NCI-H526 treated with DMSO at 0.1 percent for 48 hours (cell line): ENCODE measurements at regions not wholly inside any gene's neighbourhood (a gene's known extent, or its start where the extent isn't known, plus 50 kb on each side); places are given as distances from the start of the nearest gene placed in this dataset.

ENCODE experiments used
- DNase-seq: peaks from one replicate; lab custom pipeline; 2025; lab: John Stamatoyannopoulos, UW

DNA sequence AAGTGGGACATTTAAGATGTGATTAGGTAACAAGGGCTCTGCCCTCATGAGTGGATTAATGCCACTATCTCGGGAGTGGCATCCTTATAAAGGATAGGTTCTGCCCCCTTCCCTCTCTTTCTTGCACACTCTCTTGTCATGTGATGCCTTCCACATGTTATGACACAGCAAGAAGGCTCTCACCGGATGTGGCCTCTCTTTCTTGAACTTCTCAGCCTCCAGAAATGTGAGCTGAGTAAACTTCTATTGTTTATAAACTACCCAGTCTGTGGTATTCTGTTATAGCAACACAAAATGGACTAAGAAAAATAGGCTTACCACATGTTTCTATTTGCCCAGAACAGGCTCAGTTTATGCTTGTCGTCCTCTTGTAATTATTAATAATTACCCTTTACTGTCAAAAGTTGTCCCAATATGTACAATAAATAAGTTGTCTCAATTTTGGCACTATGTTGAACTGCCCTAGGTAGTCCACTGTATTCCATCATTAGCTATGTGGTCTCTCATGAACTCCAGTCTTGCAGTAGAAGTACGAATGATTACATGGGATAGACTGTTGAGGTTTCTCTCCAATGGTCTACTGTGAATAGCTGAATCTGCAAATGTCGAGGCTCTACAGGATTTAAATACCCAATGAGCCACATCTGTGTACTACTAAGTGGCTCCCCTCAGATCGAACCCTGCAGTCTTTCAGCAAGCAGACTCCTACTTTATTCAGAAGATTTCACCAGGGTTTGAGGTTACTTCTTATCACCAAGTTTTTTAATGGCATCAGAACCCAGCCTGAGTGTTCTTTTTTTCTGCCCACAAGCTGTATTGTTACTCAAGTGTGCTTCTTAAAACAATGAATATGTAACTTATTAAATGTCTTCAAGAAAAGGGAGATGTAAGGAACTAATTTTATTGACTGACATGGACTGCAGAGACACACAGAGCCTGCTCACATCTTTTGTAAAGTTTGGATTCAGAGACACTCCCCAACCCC, 102.0 kb upstream of the LEF1 start:
- DNase-seq = no peak

- DNase-seq = no peak
Measured at GRCh38 chr4:108264693-108265092, 96.0 kb upstream of the LEF1 start.

DNA sequence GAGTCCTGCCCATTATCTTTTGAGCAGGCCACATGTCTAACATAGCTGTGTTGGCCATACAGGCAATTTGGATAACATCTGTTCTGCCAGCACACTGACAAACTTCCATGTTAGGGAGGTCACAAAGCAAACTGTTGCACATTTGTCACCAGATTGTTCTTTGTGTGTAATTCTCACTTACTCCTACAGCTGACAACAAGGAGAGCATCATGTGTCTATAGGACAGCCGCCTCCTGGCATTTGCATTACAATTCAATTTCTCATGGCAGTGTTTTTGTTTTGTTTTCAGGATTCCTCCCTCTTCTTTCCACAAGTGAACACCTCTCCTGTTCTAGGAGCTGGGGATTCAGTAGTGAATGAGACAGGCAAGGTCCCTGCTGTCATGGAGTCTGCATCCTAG, 94.3 kb upstream of the LEF1 start:
- DNase-seq = no peak

DNA sequence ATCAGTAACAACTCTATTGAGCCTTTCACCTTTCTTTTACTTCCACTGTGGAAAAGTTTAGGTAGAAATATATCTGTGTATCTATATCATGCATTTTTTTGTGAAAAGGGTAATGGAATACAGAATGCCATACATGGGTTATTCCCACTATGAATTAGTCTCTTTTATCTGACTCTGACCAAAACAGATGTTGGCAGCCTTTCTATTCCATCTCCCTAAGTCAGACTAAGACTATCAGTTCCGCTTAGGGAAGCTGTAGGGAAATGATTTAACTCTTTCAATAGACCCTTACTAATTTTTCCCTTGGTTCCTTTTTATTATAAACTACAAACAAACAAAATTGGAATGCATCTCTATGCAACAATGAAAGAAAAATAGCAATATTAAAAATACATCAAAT, 92.3 kb upstream of the LEF1 start:
- DNase-seq = no peak

- DNase-seq = no peak
Measured at GRCh38 chr4:108256538-108256937, 87.8 kb upstream of the LEF1 start.

DNA sequence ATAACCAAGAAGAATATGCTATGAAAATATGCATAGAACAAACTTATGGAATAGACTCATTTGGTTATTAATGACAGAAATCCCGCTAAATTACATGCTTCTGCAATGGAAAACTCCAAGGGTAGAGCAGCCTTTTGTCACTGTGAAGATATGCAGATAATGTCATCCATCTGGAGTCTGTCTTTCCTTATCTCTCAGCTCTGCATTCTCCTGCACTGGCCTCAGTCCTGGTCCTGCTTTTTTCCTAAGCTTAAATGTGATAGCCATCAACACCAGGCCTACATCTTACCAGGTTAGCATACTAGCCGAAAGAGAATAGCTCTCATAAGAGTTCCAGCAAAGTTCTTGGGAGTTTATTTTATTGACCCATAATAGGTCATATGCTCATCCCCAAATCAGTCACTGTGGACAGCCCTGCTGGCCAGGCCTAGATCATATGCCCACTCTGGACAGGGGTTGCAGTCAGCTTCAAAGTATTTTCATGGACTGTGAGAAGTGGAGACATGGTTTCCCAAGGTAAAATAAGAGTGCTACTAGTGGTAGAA, 86.5 kb upstream of the LEF1 start:
- DNase-seq = no peak

DNA sequence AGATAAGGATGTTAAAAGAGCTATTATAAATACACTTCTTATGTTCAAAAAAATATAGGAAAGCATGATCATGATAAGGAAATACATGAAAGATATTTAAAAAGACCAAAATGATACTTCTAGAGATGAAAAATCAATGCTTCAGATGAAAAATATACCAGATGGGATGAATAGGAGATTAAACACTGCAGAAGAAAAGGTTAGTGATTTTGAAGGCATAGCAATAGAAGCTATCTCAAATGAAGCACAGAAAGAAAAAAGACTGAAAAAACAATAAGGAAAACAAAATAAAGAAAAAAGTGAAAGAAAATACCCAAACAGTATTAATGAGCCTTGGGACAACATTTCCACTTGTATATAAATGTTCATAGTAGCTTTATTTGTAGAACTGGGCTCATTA, 80.7 kb upstream of the LEF1 start:
- DNase-seq = no peak

GRCh38 chr4:108247387-108248049, 78.8 kb upstream of the LEF1 start:
- no peak for DNase-seq

DNA sequence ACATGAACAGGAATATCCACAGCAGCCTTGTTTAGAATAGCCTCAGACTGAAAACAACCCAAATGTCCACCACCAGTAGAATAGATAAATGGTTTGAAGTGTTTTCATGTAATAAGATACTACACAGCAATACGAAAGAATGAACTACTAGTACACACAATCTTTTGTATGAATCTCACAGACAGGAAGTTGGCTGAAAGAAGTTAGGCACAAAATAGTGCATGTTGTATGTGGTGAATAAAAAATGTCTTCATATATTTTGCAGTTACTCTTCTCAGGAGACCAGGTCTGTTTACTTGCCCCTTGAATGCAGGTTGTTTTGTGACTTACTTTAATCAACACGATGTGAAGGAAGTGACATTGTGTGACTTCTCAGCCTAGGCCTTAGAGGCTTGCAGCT, 75.9 kb upstream of the LEF1 start:
- no peak for DNase-seq

GRCh38 chr4:108240366-108240765, 71.6 kb upstream of the LEF1 start:
- no peak for DNase-seq

GRCh38 chr4:108237693-108238092, 69.0 kb upstream of the LEF1 start:
- DNase-seq = no peak

DNA sequence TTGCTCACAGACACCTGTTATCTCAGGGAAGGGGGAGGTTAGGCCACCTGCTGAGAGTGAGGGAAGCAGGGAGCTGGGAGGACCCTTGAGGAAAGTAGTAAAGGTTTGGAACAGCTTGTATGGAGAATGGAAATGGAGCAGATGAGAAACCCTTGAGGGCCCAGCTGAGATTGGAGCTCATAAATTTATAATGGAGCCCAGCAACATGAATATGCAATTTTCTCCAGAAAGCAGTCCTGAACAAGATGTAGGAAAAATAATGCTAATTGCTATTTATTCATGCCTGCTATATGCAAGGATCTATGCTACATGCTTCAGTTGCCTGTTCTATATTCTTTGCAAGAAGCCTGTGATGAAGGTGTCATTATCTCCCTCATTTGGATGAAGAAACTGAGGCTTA, 67.5 kb upstream of the LEF1 start:
- no peak for DNase-seq

DNA sequence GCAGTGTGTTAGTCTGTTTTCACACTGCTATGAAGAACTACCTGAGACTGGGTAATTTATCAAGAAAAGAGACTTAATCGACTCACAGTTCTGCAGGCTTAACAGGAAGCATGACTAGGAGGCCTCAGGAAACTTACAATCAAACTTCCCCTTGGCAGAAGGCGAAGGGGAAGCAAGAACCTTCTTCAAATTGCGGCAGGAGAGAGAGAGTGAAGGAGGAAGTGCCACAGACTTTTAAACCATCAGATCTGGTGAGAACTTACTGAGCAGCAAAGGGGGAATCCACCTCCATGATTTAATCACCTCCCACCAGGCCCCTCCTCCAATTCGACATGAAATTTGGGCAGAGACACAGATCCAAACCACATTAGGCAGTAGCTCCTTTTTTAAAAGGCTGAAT, 59.2 kb upstream of the LEF1 start:
- DNase-seq = no peak

- no peak for DNase-seq
Measured at GRCh38 chr4:108224611-108225053, 55.9 kb upstream of the LEF1 start.

GRCh38 chr4:108223313-108223712, 54.6 kb upstream of the LEF1 start:
- no peak for DNase-seq

DNA sequence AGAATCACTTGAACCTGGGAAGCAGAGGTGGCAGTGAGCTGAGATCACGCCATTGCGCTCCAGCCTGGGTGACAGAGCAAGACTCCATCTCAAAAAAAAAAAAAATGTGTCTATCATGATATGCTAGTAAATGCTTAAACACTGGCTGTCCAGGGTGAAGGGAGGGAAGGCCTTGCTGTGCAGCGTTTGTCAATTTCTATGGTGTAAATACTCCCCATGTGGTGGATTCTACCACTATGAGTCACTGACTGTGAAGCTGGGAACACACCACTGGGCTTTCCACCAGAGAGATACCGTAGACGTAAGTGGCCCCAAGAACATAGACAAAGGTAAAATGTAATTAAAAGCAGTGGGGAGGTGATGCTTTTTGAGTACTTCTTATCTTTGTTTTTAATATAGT, 51.3 kb upstream of the LEF1 start:
- no peak for DNase-seq
